UCSD-AML1 (cell line): ENCODE measurements at regions not wholly inside any gene's neighbourhood (a gene's known extent, or its start where the extent isn't known, plus 50 kb on each side); places are given as distances from the start of the nearest gene placed in this dataset.

ENCODE experiments used
- DNase-seq: peaks from one replicate; lab custom pipeline; 2025; ENCODE audit not compliant: unreplicated experiment; lab: John Stamatoyannopoulos, UW

DNA sequence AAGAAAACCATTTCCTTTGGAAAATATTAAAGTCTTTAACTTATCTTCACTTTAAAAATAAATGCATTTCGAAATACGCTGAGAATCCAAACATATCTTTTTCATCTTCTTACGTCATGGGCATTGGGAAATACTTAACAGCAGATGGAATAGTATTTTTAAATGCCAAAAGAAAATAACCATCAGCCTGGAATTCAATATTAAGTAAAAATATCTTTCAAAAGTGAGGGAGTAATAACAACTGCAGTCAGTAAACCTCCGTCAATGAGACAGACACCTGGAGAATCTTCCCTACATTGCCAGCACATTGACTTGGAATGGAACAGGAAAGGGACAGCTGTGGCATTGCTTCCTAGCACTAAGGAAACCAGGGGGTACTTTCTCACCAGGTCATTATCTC lies 290.4 kb upstream of the TNP1 start:
- DNase-seq = no peak

DNA sequence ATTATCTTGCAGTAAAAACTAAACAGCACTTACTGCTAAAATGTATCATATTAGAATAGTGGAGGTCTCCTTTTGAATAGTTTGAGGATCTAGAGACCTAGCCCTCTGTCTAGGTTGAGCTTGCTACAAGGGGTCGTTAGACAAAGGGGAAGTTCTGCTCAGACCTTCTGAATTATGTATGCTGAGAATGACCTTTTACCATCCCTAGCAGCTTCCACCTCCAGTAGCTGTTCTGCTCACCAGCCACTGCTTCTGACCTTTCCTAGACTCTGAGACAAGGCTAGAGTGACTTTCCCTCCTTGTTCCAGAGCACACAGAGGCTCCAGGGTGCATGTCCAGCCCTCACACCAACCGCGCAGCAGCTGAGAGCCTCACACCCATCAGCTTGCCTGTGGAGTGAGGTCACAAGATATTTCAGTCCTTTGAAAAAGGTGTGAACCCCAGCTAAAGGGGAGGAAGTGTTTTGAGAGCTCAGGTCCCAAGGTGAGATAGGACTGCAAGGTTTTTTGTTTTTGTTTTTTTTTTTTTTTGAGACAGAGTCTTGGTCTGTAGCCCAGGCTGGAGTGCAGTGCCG lies 289.3 kb upstream of the TNP1 start:
- no peak for DNase-seq

DNA sequence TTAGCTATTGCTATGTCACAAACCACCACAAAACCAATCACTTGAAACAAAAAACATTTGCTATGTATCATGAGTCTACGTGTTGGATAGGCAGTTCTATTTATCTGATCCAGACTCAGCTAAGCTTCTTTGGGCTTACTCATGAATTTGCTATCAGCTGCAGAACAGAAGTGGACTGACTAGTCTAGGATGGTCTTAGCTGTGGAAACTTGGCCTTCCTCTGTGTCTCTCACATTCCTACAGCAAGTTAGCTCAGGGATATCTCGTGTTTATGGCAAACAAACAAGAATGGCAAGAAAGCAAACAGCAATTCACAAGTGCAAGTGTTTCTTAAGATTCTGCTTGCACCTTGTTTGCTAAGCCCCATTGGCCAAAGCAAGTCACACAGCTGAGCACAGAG lies 288.0 kb upstream of the TNP1 start:
- no peak for DNase-seq

GRCh38 chr2:217146956-217147355 lies 287.1 kb upstream of the TNP1 start:
- no peak for DNase-seq

DNA sequence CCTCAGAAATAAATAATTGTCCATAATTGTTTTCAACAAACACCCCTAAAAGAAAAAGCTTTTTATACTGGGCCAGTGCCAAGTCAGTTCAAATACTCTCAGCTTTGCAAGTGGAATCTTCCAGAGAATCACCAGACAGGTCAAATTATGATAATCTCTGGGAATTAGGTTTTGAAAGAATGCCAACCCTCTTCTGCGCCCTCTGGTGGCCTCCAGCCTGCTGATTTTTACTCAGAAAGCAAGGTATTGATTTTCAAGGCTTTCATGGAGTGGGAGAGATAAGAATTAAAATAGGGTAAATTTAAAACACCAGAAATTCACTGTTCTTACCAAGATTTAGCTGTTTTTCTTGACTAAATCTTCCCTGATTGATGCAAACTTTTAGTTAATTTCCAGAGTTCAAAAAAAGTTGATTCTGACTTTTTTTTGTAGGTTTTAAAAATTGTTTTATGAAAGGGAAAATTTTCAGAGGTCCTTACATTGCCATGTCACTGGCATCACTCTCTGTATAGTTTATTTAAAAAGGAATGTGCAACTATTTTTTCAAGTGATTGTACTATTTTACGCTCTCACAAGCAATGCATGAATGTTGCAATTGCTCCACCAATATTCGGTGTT lies 282.9 kb upstream of the TNP1 start:
- peak; percentile 37 for DNase-seq

DNA sequence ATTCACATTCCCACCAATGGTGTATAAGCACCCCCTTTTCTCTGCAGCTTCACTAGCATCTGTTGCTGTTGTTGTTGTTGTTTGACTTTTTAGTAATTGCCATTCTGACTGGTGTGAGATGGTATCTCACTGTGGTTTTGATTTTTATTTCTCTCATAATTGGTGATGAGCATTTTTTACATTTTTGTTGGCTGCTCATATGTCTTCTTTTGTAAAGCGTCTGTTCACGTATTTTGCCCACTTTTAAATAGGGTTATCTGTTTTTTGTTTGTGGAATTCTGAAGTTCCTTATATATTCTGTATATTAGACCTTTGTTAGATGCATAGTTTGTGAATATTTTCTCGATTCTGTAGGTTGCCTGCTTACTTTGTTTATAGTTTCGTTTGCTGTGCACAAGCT lies 278.4 kb upstream of the TNP1 start:
- no peak for DNase-seq

GRCh38 chr2:217127744-217128143 lies 267.9 kb upstream of the TNP1 start:
- no peak for DNase-seq

GRCh38 chr2:217125014-217125413 lies 265.1 kb upstream of the TNP1 start:
- DNase-seq = no peak

DNA sequence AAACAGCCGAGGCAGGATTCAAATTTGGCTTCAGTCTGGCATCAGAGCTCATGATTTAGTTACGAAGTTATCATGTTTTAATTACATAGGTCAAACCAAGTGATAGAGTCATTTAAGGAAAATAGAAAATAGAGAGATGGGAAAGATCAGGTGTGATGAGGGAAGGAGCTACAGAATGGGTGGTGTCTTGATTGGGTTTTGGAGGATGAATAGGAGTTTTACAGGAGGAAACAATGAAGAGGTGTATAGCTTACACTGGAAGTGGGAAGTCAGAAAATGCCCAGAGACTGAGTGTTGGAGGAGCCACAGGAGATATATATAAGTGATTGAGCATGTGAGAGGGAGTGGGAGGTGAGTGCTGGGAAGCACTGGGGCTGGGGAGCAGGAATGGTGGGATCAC lies 264.2 kb upstream of the TNP1 start:
- DNase-seq = no peak

DNA sequence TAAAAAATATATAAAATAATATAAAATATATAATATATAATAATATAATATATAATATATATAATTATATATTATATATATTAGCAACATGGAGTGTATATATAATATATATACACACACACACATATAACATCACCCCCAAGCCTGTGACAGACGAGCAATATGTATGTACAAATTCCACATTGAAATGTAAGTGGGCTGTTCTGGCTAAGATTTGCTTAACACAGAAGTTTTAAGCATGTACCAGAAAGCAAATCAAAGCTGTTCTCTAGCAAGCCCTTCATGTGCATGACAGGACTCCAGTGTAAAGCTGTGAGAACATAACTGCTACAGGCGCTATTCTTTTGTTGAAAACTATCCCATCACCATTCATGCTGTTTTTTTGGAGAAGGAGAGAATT lies 261.7 kb upstream of the TNP1 start:
- no peak for DNase-seq

DNA sequence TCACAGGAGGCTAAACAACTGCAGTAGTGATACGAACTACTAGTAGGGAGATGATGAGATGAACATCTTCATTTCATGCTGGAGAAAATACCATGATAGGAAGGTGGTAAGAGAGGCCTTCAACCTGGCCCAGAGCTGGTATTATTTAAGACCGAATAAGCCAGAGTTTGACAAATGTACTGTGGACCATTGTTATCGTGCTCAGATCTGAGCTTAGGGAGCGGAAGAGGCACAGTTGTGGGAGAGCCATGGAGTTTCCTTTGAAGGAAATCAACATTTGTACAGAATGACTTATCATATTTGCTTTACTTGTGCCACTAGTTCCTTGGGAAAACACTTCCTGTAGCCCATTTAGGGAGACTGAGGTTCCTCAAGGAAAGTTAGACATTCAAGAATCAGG lies 260.6 kb upstream of the TNP1 start:
- no peak for DNase-seq

DNA sequence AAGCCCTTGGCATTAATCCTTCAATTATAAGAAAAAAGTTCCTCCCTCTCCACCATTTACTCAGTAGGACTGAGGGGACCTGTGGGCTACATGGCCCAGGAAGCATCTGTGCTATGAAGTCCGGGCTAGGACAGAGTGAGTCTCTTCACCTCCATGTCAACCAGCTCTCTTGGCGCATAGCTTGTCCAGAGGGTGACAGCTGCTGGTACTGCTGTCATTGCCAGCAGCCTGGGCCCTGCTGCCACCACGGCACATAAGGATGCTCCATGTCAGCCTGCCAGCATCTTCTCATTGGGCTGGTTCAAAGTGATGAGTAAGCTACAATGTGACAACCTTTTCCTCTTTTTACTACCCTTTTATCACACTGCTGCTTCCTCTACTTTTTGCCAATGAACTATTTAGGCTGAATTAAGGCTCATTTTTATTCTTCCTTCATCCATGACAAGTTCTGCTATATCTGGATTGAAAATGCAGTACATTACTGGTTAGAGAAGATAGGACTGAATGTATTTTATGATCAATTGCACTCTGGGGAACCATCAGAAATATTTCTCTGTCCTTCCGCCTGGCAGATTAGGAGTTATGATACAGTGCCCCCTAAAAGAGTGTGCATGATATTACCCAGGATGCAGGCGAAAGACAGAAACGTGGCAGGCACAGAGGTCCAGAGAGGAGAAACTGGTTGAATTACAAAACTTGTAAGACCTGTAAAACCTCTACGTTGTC lies 258.9 kb upstream of the TNP1 start:
- DNase-seq = no peak

DNA sequence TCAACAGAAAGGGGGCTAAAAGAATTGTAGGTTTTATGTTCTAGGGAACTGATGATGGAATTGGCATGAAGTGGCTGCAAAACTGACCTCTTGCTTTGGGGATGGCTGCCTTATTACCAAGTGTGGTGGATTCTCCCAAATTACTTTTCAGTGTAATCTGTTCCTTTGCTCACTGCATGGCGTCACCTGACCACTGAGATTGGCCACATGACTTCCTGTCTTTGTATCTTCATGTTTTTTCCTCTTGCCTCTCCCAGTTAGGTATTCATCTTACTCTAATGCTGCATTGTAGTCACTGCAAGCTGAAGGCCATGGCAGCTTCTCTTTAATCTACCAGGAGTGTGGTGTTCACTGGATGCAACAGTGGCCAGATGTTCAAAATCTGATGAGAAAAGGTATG lies 257.7 kb upstream of the TNP1 start:
- no peak for DNase-seq

DNA sequence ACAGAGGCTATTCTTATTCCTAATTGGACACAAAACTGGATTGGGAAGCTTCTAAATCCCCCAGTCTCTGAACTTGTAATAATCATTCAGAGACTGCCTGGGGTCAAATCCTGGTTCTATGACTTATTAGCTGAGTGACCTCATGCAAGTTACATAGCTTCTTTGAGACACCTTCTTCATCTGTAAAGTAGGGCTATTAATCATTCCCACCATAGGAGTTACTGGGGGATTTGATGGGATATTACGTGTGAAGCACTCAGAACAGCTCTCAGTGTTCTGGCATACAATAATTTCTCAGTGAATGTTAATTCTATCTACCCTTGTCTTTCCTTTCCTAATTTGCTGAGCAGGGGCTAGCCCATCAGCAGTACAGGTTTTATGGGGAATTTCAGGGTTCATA lies 256.7 kb upstream of the TNP1 start:
- no peak for DNase-seq

DNA sequence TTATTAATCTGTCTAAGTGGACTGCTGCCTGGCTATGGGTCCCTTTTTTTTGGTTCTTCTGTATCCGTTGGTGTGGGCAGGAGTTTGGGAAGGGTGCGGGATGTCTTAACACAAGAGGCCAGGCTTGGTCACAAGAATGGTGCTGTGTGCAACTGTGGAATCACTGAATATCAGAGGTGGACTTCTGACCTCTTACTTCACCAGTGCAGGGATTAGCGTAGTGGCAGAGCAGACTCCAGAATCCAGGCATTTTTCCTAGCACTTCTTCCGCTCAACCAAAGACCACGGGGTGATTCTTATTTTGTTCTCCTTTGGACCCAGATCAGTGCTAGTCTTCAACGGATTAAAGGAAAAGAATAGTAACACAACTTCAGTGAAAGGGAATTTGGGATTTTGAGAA lies 254.3 kb upstream of the TNP1 start:
- no peak for DNase-seq

DNA sequence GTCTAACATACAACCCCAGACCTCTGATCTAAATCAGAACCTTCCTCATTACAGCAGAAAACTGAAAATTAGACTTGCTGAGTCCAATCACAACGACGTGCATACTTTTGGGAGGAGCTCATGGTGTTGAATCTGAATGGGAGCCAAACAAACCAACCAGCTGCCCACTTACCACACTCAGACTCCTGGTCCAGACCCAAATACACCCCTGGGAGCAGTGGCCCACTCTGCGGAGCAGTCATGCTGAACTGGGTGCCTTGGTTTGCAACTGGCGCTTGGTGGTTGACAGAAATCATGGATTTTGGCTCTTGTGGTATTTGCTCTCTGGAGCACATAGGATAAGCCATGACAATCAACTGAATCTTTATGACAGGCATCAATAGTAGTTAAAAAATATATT lies 253.6 kb upstream of the TNP1 start:
- no peak for DNase-seq

GRCh38 chr2:217110550-217110949 lies 250.7 kb upstream of the TNP1 start:
- no peak for DNase-seq

- peak; percentile 45 for DNase-seq
Observed at GRCh38 chr2:217108575-217109027, 248.7 kb upstream of the TNP1 start.

DNA sequence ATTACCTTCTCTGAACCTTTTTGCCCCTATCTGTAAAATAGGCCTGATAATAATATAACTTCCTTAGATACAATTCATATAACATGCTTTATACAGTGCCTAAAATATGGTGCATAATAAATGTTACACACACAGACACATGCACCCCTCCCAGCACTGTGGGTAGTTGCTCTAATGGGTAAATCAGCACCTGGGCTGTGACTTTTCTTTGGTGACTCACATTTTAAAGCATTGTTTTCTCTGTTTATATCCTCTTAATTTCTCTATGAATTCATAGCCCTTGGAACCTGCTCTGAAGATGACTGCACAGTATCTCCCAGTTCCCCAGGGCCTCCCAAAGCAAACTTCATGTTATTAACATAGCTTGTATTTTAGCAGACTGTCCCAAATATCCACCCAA lies 248.2 kb upstream of the TNP1 start:
- no peak for DNase-seq

DNA sequence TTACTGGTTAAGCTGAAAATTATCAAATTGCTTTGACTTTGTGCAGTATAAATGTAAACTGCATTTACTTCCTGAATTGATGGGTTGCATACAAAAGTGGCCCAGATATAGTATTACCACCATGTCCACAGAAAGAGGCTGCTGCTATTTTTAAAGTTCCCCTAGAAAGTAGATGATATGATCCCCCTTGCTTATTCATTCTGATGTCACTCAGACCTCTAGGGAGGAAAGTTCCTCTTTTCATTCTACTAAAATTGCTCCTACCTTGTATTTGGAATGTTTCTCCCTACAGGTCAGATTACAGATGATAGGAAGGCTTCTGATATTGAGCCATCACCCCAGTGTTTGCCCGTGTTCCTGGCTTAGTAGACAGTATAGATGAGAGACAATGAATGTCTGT lies 247.6 kb upstream of the TNP1 start:
- no peak for DNase-seq

DNA sequence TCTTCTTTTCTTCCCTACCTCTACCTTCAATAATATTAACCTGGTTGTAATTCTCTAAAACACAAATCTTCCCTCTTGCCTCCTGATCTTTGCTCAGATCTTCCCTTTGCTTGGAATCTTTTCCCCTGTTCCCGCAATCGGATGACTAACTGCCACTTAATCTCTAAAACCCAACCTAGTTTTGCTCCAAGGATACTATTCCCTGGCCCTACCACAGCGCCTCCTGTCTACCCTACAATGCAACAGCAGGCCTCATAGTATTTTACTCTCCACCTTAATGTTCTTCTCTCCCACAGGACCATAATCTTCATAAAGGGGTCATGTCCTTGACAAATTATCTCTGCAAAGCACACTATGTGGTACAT lies 246.8 kb upstream of the TNP1 start:
- DNase-seq = no peak

GRCh38 chr2:217105733-217106649 lies 246.1 kb upstream of the TNP1 start:
- DNase-seq = peak; percentile 40
